Natural killer cell (primary cell): ENCODE measurements at regions not wholly inside any gene's neighbourhood (a gene's known extent, or its start where the extent isn't known, plus 50 kb on each side); places are given as distances from the start of the nearest gene placed in this dataset.

Source experiments
- ATAC-seq, 3 donors: fragments of 150-1000 bp in 2 of 3; fragments of 200-7000 bp in 1 of 3; cut with Tn5 transposase; 1 replicate in 1 of 3; 2 replicates in 2 of 3; pipeline ENCODE4 v1.10.0; 2021; ENCODE audit warnings: mild to moderate bottlenecking in 2 of 3, moderate library complexity in 2 of 3
- DNase-seq, 2 donors: peaks; one replicate each; pipeline versions ENCODE4 v3.0.0 to v3.0.0-alpha.2; 2013 to 2021; ENCODE audit warnings: mixed read lengths in 1 of 2
- H3K27ac ChIP-seq: one replicate; pipeline ENCODE4 v1.5.1; 2013; ENCODE audit warnings: mild to moderate bottlenecking, low read length
- H3K27me3 ChIP-seq: one replicate; pipeline ENCODE4 v1.6.1; 2013; ENCODE audit warnings: low read length; ENCODE audit not compliant: control insufficient read depth, insufficient read depth
- H3K36me3 ChIP-seq: one replicate; pipeline ENCODE4 v1.6.1; 2013; ENCODE audit warnings: low read length; ENCODE audit not compliant: control insufficient read depth, insufficient read depth
- H3K4me1 ChIP-seq: one replicate; pipeline ENCODE4 v1.6.1; 2013; ENCODE audit warnings: low read length; ENCODE audit not compliant: control insufficient read depth, insufficient read depth
- H3K4me3 ChIP-seq: one replicate; pipeline ENCODE4 v1.5.1; 2013; ENCODE audit warnings: low read length
- H3K9me3 ChIP-seq: one replicate; pipeline ENCODE4 v1.6.1; 2013; ENCODE audit warnings: low read length; ENCODE audit not compliant: control insufficient read depth, insufficient read depth
- H3K27ac Mint-ChIP-seq, 2 donors: one replicate each; pipeline ENCODE4 v1.8.0; 2022; ENCODE audit warnings: mild to moderate bottlenecking in 2 of 2, mixed read lengths in 2 of 2, moderate library complexity in 1 of 2
- H3K27me3 Mint-ChIP-seq, 2 donors: one replicate each; pipeline ENCODE4 v1.8.0; 2022; ENCODE audit warnings: low read depth in 2 of 2, mixed read lengths in 2 of 2
- H3K36me3 Mint-ChIP-seq: one replicate; pipeline ENCODE4 v1.8.0; 2022; ENCODE audit warnings: mixed read lengths
- H3K4me1 Mint-ChIP-seq, 2 donors: one replicate each; pipeline ENCODE4 v1.8.0; 2022; ENCODE audit warnings: mixed read lengths in 2 of 2
- H3K4me3 Mint-ChIP-seq: one replicate; pipeline ENCODE4 v1.8.0; 2022; ENCODE audit warnings: mild to moderate bottlenecking, moderate library complexity, mixed read lengths
- H3K9me3 Mint-ChIP-seq, 2 donors: one replicate each; pipeline ENCODE4 v1.8.0; 2022; ENCODE audit warnings: mixed read lengths in 2 of 2
- CTCF ChIP-seq: fragments of 200-600 bp; IDR thresholded peaks from one replicate; pipeline ENCODE4 v1.8.0; 2022; ENCODE audit warnings: antibody characterized with exemption
- WGBS: methylation state at CpG from one replicate; pipeline ENCODE4 v1.1.7; 2013; ENCODE audit warnings: missing lambda C conversion rate; ENCODE audit not compliant: insufficient coverage; 5-methylcytosine and 5-hydroxymethylcytosine counted together
- intact Hi-C: fragments of 100-400 bp; cut with micrococcal nuclease; formaldehyde crosslinking; loops from one replicate; pipeline ENCODE4 v1.14.2; 2022

GRCh38 chr10:53236941-53237340 lies 464.4 kb upstream of the MBL2 start:
- no CpG with 5 or more reads among the region's 1 CpG for WGBS
- H3K27me3 Mint-ChIP-seq = no peaks in the 10 kb centered on the region
- ATAC-seq (no peak), DNase-seq (no peak)
- H3K27me3 ChIP-seq = no peaks in the 10 kb centered on the region
- intact Hi-C loops = no loop called here
- H3K27ac ChIP-seq = no peak overlapping the region
- H3K4me3 ChIP-seq = no peak overlapping the region
- H3K36me3 ChIP-seq = no peaks in the 10 kb centered on the region
- H3K27ac Mint-ChIP-seq = no peak overlapping the region
- H3K36me3 Mint-ChIP-seq = no peaks in the 10 kb centered on the region
- H3K9me3 Mint-ChIP-seq = peaks cover 3 to 13% of the 10 kb centered on the region in 2 donors
- H3K4me1 Mint-ChIP-seq = no peaks in the 10 kb centered on the region
- H3K4me1 ChIP-seq = no peaks in the 10 kb centered on the region
- H3K4me3 Mint-ChIP-seq = no peak overlapping the region
- TF ChIP-seq CTCF = no peak
- no peaks in the 10 kb centered on the region for H3K9me3 ChIP-seq

- Histone ChIP-seq H3K27me3 (no peaks in the 10 kb centered on the region), H3K36me3 (no peaks in the 10 kb centered on the region), H3K9me3 (peaks cover 3% of the 10 kb centered on the region), H3K27ac (no peak overlapping the region), H3K4me1 (no peaks in the 10 kb centered on the region), H3K4me3 (no peak overlapping the region)
- no peak for TF ChIP-seq CTCF
- intact Hi-C loops = no loop called here
- DNase-seq (no peak), ATAC-seq (no peak)
- Mint-ChIP-seq H3K4me1 (no peaks in the 10 kb centered on the region), H3K9me3 (peaks cover 2 to 12% of the 10 kb centered on the region in 2 donors), H3K27ac (no peak overlapping the region), H3K4me3 (no peak overlapping the region), H3K36me3 (no peaks in the 10 kb centered on the region), H3K27me3 (no peaks in the 10 kb centered on the region)
- WGBS = 60% methylated on average over 1 of the region's 1 CpG
Observed at GRCh38 chr10:53233749-53234148, 461.2 kb upstream of the MBL2 start.

- H3K27me3 Mint-ChIP-seq = no peaks in the 10 kb centered on the region
- H3K9me3 ChIP-seq = peaks cover 3% of the 10 kb centered on the region
- H3K4me1 Mint-ChIP-seq = no peaks in the 10 kb centered on the region
- ATAC-seq (no peak), DNase-seq (no peak)
- no CpG with 5 or more reads among the region's 2 CpGs for WGBS
- intact Hi-C loops = no loop called here
- no peaks in the 10 kb centered on the region for H3K36me3 ChIP-seq
- peaks cover 6 to 27% of the 10 kb centered on the region in 2 donors for H3K9me3 Mint-ChIP-seq
- no peaks in the 10 kb centered on the region for H3K27me3 ChIP-seq
- H3K4me3 Mint-ChIP-seq = no peak overlapping the region
- H3K4me3 ChIP-seq = no peak overlapping the region
- no peak overlapping the region for H3K27ac ChIP-seq
- no peaks in the 10 kb centered on the region for H3K4me1 ChIP-seq
- H3K27ac Mint-ChIP-seq = no peak overlapping the region
- no peaks in the 10 kb centered on the region for H3K36me3 Mint-ChIP-seq
- no peak for TF ChIP-seq CTCF
Observed at GRCh38 chr10:53230651-53231050, 458.1 kb upstream of the MBL2 start.

GRCh38 chr10:53223851-53224250 lies 451.3 kb upstream of the MBL2 start:
- Mint-ChIP-seq H3K36me3 (no peaks in the 10 kb centered on the region), H3K27ac (no peak overlapping the region), H3K4me3 (no peak overlapping the region), H3K27me3 (no peaks in the 10 kb centered on the region), H3K9me3 (peaks cover 9 to 30% of the 10 kb centered on the region in 2 donors), H3K4me1 (no peaks in the 10 kb centered on the region)
- no peak for DNase-seq
- no peak overlapping the region for H3K4me3 ChIP-seq
- intact Hi-C loops = no loop called here
- peaks cover 23% of the 10 kb centered on the region for H3K9me3 ChIP-seq
- H3K27me3 ChIP-seq = no peaks in the 10 kb centered on the region
- no peak overlapping the region for H3K27ac ChIP-seq
- no peaks in the 10 kb centered on the region for H3K4me1 ChIP-seq
- H3K36me3 ChIP-seq = no peaks in the 10 kb centered on the region
- no peak for ATAC-seq
- WGBS = 100% methylated on average over 2 of the region's 2 CpGs
- no peak for TF ChIP-seq CTCF
